Suprapubic skin (tissue), 3 donors: ENCODE measurements at regions not wholly inside any gene's neighbourhood (a gene's known extent, or its start where the extent isn't known, plus 50 kb on each side); places are given as distances from the start of the nearest gene placed in this dataset.

ENCODE experiments used
- CTCF ChIP-seq, 2 donors: fragments of 200-600 bp in 1 of 2; fragments of 450-650 bp in 1 of 2; sonication (generic) in 1 of 2; IDR thresholded peaks; one replicate each; pipeline ENCODE4 v1.5.1; 2016 to 2019; ENCODE audit warnings: antibody characterized with exemption in 2 of 2, mild to moderate bottlenecking in 1 of 2, moderate library complexity in 1 of 2
- POLR2AphosphoS5 ChIP-seq, 3 donors: sonication (generic); formaldehyde crosslinking; IDR thresholded peaks; one replicate each; pipeline ENCODE4 v1.6.1; 2017; ENCODE audit warnings: antibody characterized with exemption in 3 of 3

GRCh38 chr10:60467202-60467546, 77.5 kb upstream of the ANK3 start:
- no peak for TF ChIP-seq CTCF (IDR thresholded peaks at IDR 0.05)
- no peak for TF ChIP-seq POLR2AphosphoS5 (IDR thresholded peaks at IDR 0.05)
